Cardiac fibroblast (primary cell): ENCODE measurements at regions not wholly inside any gene's neighbourhood (a gene's known extent, or its start where the extent isn't known, plus 50 kb on each side); places are given as distances from the start of the nearest gene placed in this dataset.

Experiments
- DNase-seq, 2 donors: peaks; one replicate each; pipeline versions ENCODE4 v3.0.0 to v3.0.0-alpha.2; 2010; ENCODE audit warnings: low read depth in 2 of 2
- H3K4me3 ChIP-seq, 2 donors: replicated peaks in 1 of 2; 1 replicate in 1 of 2; 2 replicates in 1 of 2; pipeline ENCODE4 v1.5.1; 2011; ENCODE audit warnings: low read depth in 2 of 2, low read length in 2 of 2, mild to moderate bottlenecking in 2 of 2, moderate library complexity in 1 of 2
- TF ChIP-seq, protein P1 (sequence below): IDR thresholded peaks from one replicate; pipeline ENCODE4 v1.5.1; 2011; ENCODE audit warnings: low read depth, mild to moderate bottlenecking, low read length, inconsistent platforms

DNA sequence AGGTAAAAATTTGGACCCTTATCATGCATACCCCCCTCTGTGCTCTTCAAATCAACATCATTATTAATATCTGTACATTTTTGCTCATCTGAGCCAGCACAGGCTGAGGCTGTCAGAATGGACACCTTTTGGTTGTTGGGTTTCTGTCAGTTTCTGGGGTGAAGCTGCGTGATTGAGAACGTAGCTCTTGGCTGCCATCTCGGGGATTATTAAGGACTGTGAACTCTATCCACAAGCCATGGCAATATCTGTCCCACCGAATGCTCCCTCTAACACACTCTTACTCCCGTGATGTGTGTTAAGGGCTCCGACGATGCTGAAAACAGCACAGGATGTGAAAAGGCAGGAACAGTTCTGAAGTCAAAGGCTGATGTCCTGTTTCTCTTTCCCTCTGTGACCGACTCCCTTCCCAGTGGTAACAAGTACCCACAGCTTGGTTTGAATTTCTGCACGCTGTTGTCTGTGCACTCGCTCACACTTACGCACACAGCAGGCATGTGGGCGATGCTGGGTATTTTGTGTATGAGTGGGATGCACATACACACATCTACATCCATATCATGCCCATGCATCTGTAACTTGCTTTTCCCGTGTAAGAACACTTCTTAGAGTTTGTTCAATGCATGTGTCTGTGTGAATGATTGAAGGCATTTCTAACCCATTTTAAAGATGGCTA, 405.6 kb downstream of the TMEM121 start:
- TF ChIP-seq, protein P1, sequence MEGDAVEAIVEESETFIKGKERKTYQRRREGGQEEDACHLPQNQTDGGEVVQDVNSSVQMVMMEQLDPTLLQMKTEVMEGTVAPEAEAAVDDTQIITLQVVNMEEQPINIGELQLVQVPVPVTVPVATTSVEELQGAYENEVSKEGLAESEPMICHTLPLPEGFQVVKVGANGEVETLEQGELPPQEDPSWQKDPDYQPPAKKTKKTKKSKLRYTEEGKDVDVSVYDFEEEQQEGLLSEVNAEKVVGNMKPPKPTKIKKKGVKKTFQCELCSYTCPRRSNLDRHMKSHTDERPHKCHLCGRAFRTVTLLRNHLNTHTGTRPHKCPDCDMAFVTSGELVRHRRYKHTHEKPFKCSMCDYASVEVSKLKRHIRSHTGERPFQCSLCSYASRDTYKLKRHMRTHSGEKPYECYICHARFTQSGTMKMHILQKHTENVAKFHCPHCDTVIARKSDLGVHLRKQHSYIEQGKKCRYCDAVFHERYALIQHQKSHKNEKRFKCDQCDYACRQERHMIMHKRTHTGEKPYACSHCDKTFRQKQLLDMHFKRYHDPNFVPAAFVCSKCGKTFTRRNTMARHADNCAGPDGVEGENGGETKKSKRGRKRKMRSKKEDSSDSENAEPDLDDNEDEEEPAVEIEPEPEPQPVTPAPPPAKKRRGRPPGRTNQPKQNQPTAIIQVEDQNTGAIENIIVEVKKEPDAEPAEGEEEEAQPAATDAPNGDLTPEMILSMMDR: no peak
- no peak for DNase-seq
- no peak overlapping the region for H3K4me3 ChIP-seq

GRCh38 chr14:105933238-105933637, 406.9 kb downstream of the TMEM121 start:
- TF ChIP-seq, protein P1: no peak
- H3K4me3 ChIP-seq: no peak overlapping the region
- DNase-seq: no peak

GRCh38 chr14:105935384-105935783, 409.0 kb downstream of the TMEM121 start:
- TF ChIP-seq, protein P1: no peak
- H3K4me3 ChIP-seq: no peak overlapping the region
- DNase-seq: no peak

DNA sequence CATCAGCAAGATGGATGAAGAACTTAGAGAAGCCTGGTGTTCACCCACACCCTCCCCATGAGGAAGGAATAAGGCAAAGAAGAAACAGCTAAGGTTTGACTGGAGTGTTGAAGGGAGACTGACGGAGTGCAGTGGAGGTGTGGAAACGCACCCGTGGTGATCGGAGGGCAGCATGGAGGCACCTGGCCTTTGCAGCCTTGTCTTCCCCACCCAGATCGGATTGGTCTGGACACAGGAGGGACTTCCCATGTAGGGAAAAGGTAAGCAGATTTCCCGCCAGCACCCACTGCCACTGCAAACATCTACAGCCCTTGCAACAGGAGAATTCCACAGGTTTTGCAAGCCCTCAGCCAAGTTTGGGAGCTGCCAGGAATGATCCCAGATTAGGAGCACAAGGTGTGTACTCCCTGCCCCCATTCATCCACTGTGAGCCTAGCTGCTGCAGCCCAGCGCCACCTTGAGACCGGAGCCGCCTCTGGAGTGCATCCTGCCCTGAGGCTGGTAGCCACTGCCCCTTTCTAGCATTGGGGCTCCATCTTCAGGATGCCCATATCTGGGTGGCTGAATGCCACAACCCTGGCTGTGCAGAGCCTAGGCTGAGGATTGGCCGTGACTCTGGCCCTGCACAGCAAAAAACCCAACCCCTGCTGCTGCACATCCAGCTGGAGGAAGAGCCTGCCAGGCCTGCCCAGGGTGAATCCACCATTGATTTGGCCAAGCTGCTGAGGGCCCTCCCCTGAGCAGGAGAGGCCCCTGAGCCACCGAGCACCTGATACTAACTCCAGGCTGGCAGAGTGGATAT, 411.1 kb downstream of the TMEM121 start:
- no peak for DNase-seq
- TF ChIP-seq, protein P1: no peak
- no peak overlapping the region for H3K4me3 ChIP-seq

- TF ChIP-seq, protein P1: no peak
- no peak for DNase-seq
- no peak overlapping the region for H3K4me3 ChIP-seq
These were observed 411.9 kb downstream of the TMEM121 start for GRCh38 chr14:105938055-105938863.

DNA sequence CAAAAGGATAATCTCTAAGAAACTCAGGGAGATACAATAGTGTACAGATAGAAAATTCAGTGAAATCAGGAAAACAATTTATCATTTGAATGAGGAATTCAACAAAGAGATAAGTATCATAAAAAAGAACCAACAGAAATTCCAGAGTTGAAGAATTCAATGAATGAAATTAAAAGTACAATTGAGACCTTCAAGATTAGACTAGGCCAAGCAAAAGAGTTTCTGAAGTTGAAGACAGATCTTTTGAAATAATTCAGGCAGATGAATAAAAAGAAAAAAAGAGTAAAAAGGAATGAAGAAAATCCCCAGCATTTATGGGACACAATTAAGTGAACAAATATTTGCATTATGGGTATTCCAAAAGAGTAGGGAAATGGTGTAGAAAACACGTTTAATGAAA, 412.6 kb downstream of the TMEM121 start:
- H3K4me3 ChIP-seq: no peak overlapping the region
- DNase-seq: no peak
- TF ChIP-seq, protein P1: no peak
